ENCODE measurements at regions not wholly inside any gene's neighbourhood (a gene's known extent, or its start where the extent isn't known, plus 50 kb on each side); places are given as distances from the start of the nearest gene placed in this dataset.

GRCh38 chrX:39313146-39313545 is 511.9 kb downstream of the MID1IP1 start:
- peaks cover 7% of the 10 kb centered on the region for H3K9me3 Mint-ChIP-seq
- no peak overlapping the region for H3K27ac Mint-ChIP-seq
- peaks cover 39% of the 10 kb centered on the region for H3K4me1 Mint-ChIP-seq (ENCODE audit: low read depth)
- peaks cover 12% of the 10 kb centered on the region for H3K36me3 Mint-ChIP-seq (ENCODE audit: low read depth)
- H3K27me3 Mint-ChIP-seq (ENCODE audit: low read depth): no peaks in the 10 kb centered on the region
- no peak overlapping the region for H3K4me3 Mint-ChIP-seq

- peaks cover 5% of the 10 kb centered on the region for H3K36me3 Mint-ChIP-seq (ENCODE audit: low read depth)
Observed at GRCh38 chrX:39318506-39319343, 517.5 kb downstream of the MID1IP1 start.

GRCh38 chrX:39320165-39320564 is 518.9 kb downstream of the MID1IP1 start:
- no peaks in the 10 kb centered on the region for H3K27me3 Mint-ChIP-seq (ENCODE audit: low read depth)
- no peak overlapping the region for H3K27ac Mint-ChIP-seq
- H3K9me3 Mint-ChIP-seq: peaks cover 4% of the 10 kb centered on the region
- H3K36me3 Mint-ChIP-seq (ENCODE audit: low read depth): peaks cover 6% of the 10 kb centered on the region
- H3K4me1 Mint-ChIP-seq (ENCODE audit: low read depth): peaks cover 16% of the 10 kb centered on the region
- H3K4me3 Mint-ChIP-seq: no peak overlapping the region

More at GRCh38 chrX:39318506-39319343, 517.5 kb downstream of the MID1IP1 start:
- no peak overlapping the region for H3K27ac Mint-ChIP-seq
- H3K27me3 Mint-ChIP-seq (ENCODE audit: low read depth): no peaks in the 10 kb centered on the region
- H3K4me3 Mint-ChIP-seq: no peak overlapping the region
- H3K9me3 Mint-ChIP-seq: peaks cover 7% of the 10 kb centered on the region
- peaks cover 18% of the 10 kb centered on the region for H3K4me1 Mint-ChIP-seq (ENCODE audit: low read depth)

DNA sequence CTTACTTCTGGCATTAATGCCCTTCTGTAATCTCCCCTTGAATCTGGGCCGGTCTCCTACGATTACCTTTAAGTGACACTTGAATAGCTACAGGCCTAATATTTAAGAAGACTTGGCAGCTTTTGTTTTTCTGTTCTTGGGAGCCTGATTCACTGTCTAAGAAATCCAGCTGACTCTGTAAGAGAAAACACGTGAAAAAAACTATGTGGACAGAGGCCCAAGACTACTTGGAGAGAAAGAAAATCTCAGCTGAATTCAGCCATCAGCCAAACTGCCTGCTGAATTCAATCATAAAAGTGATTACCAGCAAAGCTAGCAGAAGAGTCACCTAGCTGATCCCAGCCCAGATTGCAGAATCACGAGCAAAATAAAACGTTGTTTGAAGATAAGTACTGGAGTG is 521.2 kb downstream of the MID1IP1 start:
- H3K27ac Mint-ChIP-seq: no peak overlapping the region
- H3K36me3 Mint-ChIP-seq (ENCODE audit: low read depth): peaks cover 2% of the 10 kb centered on the region
- no peaks in the 10 kb centered on the region for H3K27me3 Mint-ChIP-seq (ENCODE audit: low read depth)
- H3K9me3 Mint-ChIP-seq: no peaks in the 10 kb centered on the region
- no peak overlapping the region for H3K4me3 Mint-ChIP-seq
- peaks cover 17% of the 10 kb centered on the region for H3K4me1 Mint-ChIP-seq (ENCODE audit: low read depth)

- Mint-ChIP-seq H3K9me3 (no peaks in the 10 kb centered on the region), H3K4me3 (no peak overlapping the region), H3K27me3 (ENCODE audit: low read depth) (no peaks in the 10 kb centered on the region), H3K36me3 (ENCODE audit: low read depth) (peaks cover 2% of the 10 kb centered on the region), H3K4me1 (ENCODE audit: low read depth) (peaks cover 25% of the 10 kb centered on the region), H3K27ac (no peak overlapping the region)
Observed at GRCh38 chrX:39324233-39324930, 523.1 kb downstream of the MID1IP1 start.

DNA sequence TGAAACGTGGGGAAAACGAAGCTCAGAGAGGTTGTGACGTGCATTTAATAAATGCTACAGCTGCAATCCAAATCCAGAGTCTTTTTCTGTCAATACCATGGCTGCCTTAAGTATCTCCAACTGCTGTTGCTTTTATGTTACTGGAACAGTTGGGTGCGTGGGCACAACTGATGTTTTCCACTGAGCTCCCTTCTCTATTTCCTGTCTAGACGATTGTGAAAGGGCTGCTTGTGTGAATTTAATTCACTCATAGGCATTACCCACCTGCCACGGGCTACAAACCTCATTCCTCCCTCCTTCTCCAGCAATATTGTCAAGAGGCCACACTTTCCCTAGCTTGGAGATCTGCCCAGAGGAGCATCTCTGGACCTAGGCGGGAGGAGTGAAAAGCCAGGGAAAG is 526.0 kb downstream of the MID1IP1 start:
- H3K4me1 Mint-ChIP-seq (ENCODE audit: low read depth): peaks cover 26% of the 10 kb centered on the region
- peaks cover 5% of the 10 kb centered on the region for H3K36me3 Mint-ChIP-seq (ENCODE audit: low read depth)
- no peaks in the 10 kb centered on the region for H3K27me3 Mint-ChIP-seq (ENCODE audit: low read depth)
- H3K27ac Mint-ChIP-seq: peak overlapping the region; percentile 50
- H3K9me3 Mint-ChIP-seq: no peaks in the 10 kb centered on the region
- H3K4me3 Mint-ChIP-seq: no peak overlapping the region

DNA sequence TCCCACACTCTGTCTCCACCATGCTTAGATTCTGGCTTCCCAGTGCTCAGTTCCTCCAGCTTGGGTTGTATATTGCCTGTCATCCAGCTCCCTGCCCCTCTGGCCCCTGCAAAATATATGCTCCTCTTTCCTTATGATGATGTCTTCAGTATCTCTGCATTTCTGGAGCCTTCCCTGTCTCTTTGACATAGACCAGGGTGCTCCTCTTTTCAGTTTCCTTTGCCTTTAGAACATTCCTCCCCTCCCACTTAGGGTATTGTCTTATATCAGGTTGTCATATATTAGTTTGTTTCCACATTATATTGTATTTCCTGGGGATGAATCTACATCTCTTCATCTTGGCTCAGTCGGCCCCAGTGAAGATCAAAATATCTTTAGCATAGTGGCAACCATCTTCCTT is 526.4 kb downstream of the MID1IP1 start:
- peaks cover 26% of the 10 kb centered on the region for H3K4me1 Mint-ChIP-seq (ENCODE audit: low read depth)
- no peaks in the 10 kb centered on the region for H3K9me3 Mint-ChIP-seq
- H3K4me3 Mint-ChIP-seq: no peak overlapping the region
- no peaks in the 10 kb centered on the region for H3K27me3 Mint-ChIP-seq (ENCODE audit: low read depth)
- peaks cover 5% of the 10 kb centered on the region for H3K36me3 Mint-ChIP-seq (ENCODE audit: low read depth)
- no peak overlapping the region for H3K27ac Mint-ChIP-seq

- Mint-ChIP-seq H3K4me3 (no peak overlapping the region), H3K36me3 (ENCODE audit: low read depth) (peaks cover 4% of the 10 kb centered on the region), H3K27me3 (ENCODE audit: low read depth) (no peaks in the 10 kb centered on the region), H3K4me1 (ENCODE audit: low read depth) (peaks cover 26% of the 10 kb centered on the region), H3K9me3 (no peaks in the 10 kb centered on the region), H3K27ac (no peak overlapping the region)
Observed at GRCh38 chrX:39328661-39329060, 527.4 kb downstream of the MID1IP1 start.

DNA sequence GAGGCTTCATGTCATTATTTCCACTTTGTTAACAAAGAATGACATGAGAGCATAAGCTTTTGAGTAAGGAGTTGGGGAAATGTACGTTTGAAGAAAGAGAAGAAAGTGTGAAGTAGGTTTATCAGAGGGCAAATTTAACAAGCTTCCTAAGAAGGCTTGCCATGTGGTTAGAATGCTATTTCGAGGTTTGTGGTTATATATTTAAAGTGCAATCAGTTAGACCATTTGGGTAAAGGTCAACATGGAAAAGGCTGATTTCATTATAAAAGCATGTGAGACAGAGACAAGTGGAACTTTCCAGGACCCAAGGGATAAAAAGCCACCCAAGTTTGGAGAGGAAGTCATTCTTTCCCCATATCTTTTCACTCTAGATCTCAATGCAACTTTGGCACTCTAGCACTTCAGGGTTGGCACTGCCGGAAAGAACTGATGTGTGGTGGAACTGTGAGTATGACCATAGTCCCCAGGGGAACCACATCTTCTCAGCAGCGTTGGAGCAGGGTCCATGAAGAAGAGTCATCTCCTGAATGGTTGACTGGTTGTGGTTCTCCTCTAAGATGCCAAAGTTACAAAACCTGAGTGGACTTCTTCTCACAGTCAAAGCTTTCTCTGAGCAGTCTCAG is 529.9 kb downstream of the MID1IP1 start:
- Mint-ChIP-seq H3K36me3 (ENCODE audit: low read depth) (peaks cover 3% of the 10 kb centered on the region), H3K27ac (peak overlapping the region; percentile 67), H3K4me1 (ENCODE audit: low read depth) (peaks cover 38% of the 10 kb centered on the region), H3K27me3 (ENCODE audit: low read depth) (no peaks in the 10 kb centered on the region), H3K9me3 (no peaks in the 10 kb centered on the region), H3K4me3 (no peak overlapping the region)

- H3K27ac Mint-ChIP-seq: no peak overlapping the region
- H3K4me1 Mint-ChIP-seq (ENCODE audit: low read depth): peaks cover 36% of the 10 kb centered on the region
- peaks cover 3% of the 10 kb centered on the region for H3K36me3 Mint-ChIP-seq (ENCODE audit: low read depth)
- no peaks in the 10 kb centered on the region for H3K9me3 Mint-ChIP-seq
- H3K4me3 Mint-ChIP-seq: no peak overlapping the region
- no peaks in the 10 kb centered on the region for H3K27me3 Mint-ChIP-seq (ENCODE audit: low read depth)
Observed at GRCh38 chrX:39333451-39333850, 532.2 kb downstream of the MID1IP1 start.

- Mint-ChIP-seq H3K27me3 (ENCODE audit: low read depth) (no peaks in the 10 kb centered on the region), H3K36me3 (ENCODE audit: low read depth) (no peaks in the 10 kb centered on the region), H3K27ac (peak overlapping the region; percentile 64), H3K4me1 (ENCODE audit: low read depth) (peaks cover 33% of the 10 kb centered on the region), H3K4me3 (no peak overlapping the region), H3K9me3 (no peaks in the 10 kb centered on the region)
Observed at GRCh38 chrX:39335513-39336235, 534.4 kb downstream of the MID1IP1 start.

DNA sequence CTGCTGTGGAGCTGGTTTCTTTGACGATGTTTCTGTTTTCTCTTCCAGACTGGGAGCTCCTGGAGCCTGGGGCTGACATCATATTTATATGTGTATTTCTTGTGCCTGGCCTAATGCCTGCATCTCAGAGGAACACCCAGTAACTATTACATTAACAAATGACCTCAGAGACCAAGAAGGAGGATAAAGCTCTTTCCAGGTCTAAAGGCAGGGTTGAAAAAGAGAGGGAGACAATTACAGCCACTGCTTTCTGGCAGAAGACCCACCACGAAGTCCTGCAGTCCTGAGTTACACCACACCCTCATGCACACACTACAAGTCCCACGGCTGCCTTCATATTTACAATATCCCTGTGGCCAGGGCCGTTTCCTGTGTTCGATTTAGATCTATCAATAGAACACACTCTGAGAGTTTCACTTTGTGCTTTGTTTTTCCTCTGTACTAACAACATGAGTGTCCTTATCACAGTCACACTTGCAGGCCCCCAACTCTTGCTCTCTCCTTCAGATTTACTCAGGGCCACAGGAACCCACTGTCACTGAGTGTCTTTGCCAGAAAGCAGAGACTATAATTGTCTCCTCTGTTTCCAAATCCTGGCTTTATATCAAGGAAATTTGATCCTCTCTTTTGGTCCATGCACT is 535.5 kb downstream of the MID1IP1 start:
- H3K27ac Mint-ChIP-seq: peak overlapping the region; percentile 64
- H3K4me3 Mint-ChIP-seq: peak overlapping the region; percentile 15

GRCh38 chrX:39337451-39337850 is 536.2 kb downstream of the MID1IP1 start:
- Mint-ChIP-seq H3K36me3 (ENCODE audit: low read depth) (no peaks in the 10 kb centered on the region), H3K27ac (peak overlapping the region; percentile 64), H3K27me3 (ENCODE audit: low read depth) (no peaks in the 10 kb centered on the region), H3K4me1 (ENCODE audit: low read depth) (peaks cover 25% of the 10 kb centered on the region), H3K9me3 (no peaks in the 10 kb centered on the region), H3K4me3 (peak overlapping the region; percentile 15)

More for the DNA sequence above, 535.5 kb downstream of the MID1IP1 start:
- Mint-ChIP-seq H3K9me3 (no peaks in the 10 kb centered on the region), H3K36me3 (ENCODE audit: low read depth) (no peaks in the 10 kb centered on the region), H3K4me1 (ENCODE audit: low read depth) (peaks cover 29% of the 10 kb centered on the region), H3K27me3 (ENCODE audit: low read depth) (no peaks in the 10 kb centered on the region)

GRCh38 chrX:39338583-39338982 is 537.3 kb downstream of the MID1IP1 start:
- Mint-ChIP-seq H3K4me3 (no peak overlapping the region), H3K4me1 (ENCODE audit: low read depth) (peaks cover 25% of the 10 kb centered on the region), H3K9me3 (no peaks in the 10 kb centered on the region), H3K27me3 (ENCODE audit: low read depth) (no peaks in the 10 kb centered on the region), H3K27ac (no peak overlapping the region), H3K36me3 (ENCODE audit: low read depth) (no peaks in the 10 kb centered on the region)
